GM18861 (cell line): ENCODE measurements at regions not wholly inside any gene's neighbourhood (a gene's known extent, or its start where the extent isn't known, plus 50 kb on each side); places are given as distances from the start of the nearest gene placed in this dataset.
A peak's percentile ranks its signal among the peaks of the same experiment; 100 is the strongest.
"Not testable (repeated sequence)": the region's sequence is repeated elsewhere in the genome, so short reads cannot be mapped to it uniquely, and the experiment has no call there.

ENCODE experiments used
- ATAC-seq: cut with Tn5 transposase; IDR thresholded peaks from one replicate; pipeline ENCODE4 v1.9.1; 2021; ENCODE audit not compliant: unreplicated experiment

DNA sequence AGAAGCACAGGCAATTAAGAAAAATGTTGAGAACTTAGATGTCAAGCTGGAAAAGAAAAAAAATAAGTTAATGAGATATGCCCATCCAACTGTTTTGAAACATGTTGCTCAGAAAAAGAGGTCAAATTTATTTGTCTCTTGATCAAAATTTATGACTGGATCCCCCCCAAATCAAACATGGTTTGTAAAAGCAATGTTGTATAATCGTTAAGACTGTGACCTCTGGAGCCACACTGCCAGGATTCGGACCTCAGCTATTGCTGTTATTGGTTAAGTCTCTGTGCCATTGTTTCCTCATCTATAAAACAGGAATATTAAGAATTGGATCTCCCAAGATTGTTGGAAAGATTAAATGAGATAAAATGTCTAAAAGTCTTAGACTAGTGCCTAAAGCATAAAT lies 51.9 kb upstream of the LRRK2 start:
- ATAC-seq, result no peak

DNA sequence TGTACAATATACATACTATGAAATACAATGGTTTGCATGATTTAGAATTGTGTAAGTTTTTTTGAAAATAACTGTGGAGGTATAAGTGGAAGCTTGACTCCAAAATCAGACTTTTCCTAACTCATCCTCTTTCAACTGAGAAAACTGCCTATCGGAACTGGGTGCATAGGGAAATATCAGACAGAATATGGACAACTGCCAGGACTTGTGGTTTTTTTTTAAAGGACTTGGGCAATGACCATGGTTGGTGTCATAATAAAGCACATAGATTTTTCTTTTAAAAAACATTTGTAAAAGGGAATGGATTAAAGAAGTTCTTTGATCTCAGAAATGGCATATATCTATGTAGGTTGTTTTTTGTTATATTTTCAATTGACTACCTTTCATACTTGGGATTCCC lies 53.3 kb upstream of the LRRK2 start:
- ATAC-seq, result no peak

DNA sequence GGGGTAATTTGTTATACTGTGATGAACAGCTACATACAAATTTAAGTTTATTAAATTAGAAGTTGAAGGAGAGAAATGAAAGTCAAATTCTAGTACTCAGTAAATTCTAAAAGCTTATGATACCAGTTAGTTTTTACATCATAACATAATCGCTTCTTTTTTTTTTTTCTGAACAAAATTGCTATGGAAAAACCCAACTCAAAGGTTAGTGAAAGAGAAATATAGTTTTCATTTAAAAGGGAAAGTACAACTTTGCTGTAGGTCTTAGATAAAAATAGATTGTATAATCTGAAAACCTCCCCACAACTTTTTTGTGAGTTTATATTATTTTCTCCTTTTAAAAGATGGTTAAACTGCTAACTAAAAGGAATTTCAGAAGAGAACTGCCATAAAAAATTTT lies 53.7 kb upstream of the LRRK2 start:
- no peak for ATAC-seq

DNA sequence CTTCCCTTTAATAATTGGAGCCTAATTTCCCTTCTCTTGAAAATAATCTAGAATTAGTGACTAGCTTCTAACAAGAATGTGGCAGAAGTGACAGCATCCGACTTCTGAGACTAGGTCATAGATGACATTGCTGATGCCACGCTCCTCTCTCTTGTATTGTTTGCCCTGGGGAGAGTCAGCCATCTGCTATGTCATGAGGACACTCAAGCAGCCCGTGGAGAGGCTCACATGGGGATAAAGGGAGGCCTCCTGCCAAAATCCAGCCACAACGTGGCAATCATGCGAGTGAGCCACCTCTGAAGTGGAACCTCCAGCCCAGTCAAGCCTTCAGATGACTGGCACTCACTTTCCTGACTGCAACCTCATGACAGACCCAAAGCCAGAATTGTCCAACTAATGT lies 54.2 kb upstream of the LRRK2 start:
- ATAC-seq, result no peak

DNA sequence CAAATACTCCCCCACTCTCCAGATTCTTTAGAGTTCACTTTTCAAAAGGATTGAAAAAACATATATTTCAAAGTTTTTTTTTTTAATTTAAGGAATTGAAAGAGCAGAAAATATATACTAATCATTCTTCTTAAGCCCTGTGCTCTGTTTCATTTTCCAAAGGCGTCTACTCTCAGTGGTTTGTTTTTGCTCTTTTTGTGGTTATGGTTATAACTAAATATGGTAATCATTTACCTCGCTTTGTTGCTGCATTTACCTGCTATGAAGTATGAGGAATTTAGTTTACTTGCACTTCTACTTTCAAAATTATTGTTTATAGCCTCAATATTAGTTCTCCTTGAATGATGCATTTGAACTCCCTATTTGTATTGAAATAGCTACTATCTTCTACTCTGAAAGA lies 55.9 kb upstream of the LRRK2 start:
- peak; percentile 93 for ATAC-seq

DNA sequence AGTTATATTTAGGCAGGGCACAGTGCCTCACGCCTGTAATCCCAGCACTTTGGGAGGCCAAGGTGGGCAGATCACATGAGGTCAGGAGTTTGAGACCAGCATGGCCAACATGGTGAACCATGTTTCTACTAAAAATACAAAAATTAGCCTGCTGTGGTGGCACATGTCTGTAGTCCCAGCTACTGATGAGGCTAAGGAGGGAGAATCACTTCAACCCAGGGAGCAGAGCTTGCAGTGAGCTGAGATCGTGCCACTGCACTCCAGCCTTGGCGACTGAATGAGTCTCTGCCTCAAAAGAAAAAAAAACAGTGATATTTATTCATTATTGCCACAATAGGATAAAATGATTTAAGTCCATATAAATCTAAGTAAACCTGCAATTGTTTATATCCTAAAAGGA lies 56.4 kb upstream of the LRRK2 start:
- ATAC-seq, result not testable (repeated sequence)

DNA sequence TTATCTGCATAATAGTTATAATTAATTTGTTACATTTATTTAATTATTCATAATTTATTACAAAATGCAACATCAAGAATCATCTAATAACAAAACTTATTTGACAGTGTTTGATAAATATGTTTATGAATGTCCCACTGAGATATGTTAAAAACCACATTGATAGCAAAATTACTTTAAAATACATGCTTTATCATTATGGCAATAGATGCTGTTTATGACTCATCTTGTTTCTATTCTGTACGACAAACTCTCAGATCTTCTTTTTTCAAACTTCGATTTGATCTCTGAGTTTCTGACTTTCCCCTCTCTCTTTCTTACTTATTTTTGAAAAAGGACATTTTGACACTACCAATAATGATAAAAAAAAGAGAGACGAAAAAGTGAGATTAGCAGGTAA lies 56.8 kb upstream of the LRRK2 start:
- peak; percentile 57 for ATAC-seq

DNA sequence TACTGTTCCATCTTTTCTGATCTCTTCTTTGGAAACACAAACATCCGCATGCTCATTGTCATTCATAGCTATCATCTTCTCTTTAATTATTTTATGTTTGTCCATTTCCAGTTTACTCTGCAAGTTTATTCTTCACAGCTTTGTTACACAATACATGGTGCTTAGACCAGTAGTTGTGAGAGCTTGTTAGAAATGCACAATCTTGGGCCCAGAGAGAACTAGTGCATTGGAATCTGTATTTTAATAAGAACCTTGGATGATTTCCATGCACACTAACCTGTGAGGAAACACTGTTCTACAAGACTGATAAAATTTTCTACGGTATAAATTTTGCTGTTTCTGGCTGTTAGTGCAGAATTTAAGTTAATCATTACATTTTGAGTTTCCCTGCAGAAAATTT lies 59.3 kb upstream of the SLC2A13 start:
- no peak for ATAC-seq

DNA sequence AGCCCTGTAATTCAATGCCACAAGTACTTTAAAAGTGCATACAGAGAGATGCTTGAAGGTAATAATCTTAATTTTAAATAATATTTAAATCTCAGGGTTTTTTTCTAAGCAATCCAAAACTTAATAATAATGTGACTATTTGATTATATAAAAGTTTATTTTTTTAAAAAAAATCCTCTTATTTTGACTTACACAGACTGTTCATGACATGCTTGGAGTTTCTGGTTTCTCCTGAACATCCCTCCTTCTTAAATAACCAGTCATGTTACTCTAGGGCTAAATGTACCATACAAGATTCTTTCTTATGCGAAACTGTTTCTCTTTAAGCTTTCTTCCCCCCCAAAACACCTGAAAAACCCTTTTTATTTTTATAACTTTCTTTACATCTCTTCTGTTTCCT lies 58.2 kb upstream of the SLC2A13 start:
- no peak for ATAC-seq

DNA sequence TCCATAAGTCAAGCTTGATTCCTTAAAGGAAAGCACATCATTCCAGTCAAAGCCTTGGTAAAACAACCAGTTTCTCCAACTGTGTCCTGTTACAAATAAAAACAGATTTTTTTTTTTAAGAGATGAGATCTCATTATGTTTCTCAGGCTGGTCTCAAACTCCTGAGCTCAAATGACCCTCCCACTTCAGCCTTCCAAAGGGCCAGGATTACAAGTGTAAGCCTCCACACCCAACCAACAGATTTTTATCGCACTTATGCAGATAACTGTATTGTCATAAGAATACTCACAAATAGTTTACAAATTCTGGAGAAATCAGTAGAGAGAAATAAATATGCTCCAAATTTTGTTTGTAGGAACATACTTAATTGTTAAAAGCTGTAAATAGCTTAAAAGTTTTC lies 56.2 kb upstream of the SLC2A13 start:
- no peak for ATAC-seq

DNA sequence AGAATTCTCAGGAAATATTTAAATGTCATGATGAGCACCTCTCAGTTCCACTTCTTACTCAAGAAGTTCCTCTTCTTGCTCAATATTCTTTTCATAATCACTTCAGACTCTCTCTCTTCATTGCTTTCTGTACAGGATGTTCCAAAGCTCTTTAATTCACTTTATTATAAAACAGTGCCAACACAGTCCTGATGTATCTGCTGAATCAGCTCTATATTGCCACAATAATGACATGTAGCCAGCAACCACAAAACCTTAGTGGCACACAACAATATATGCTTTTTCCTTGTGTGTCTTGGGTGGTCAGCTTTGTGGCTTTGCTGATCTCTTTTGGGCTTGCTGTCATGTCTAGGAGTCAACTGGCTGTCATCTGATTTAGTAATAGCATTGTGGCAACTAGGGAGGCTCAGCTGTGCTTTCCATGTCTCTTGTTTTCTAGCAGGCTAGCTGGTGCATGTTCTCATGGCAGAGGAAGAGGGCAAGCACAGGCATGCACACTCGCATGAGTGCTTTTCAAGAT lies 52.8 kb upstream of the SLC2A13 start:
- peak; percentile 56 for ATAC-seq

DNA sequence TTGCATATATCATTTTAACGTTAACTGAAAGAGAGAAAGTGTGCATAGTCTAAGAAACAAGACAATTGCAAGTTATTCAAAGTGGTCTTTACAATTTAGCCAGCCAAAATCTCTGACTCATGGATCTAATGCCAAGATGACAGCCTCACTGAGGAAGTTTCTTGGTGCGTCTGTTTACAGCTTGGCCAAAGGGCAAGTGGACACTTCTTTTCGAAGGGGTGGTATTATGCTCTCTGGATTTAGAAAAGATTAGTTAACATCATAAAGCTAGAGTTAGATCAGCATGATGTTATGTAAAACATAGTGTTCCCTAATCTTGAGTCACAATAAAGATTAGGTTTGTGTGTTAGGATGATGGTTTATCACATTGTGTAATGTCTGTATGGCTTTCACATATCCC lies 51.5 kb upstream of the SLC2A13 start:
- no peak for ATAC-seq

DNA sequence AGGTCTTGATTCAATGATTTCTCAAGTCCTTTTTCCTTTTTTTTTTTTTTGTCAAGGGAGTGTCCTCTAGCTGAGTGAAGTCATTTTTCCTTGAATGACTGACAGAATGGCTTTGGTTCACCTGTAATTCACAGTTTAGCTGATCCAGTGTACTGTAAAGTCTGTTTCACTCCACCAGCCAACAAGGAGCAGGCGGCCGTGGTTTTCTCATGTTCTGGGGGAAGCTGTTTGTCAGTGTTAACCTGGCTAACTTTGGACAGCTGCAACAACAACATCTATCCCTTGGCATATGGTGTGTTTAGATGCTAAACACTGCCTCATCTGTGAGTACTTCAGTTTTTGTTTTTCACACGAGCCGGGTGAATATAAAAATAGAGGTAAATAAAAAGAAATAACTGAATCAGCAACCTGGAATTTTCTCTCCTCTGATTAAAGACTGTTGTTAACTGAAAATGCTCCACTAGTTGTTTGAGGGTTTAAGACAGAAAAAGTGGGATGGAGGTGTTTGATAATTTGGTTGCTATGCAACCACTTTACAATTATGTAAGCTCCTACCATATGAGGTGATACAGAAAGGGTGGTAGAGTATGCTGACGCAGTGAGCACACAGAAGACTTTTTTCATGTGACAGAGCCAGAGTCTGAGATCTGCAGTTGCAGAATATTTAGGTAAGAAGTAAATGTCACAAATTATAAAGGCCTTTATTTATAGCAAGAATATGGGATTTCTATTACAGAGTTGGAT lies 50.3 kb upstream of the SLC2A13 start:
- no peak for ATAC-seq
